ENCODE measurements at regions not wholly inside any gene's neighbourhood (a gene's known extent, or its start where the extent isn't known, plus 50 kb on each side); places are given as distances from the start of the nearest gene placed in this dataset.

GRCh38 chr14:106343626-106344025 is 817.2 kb downstream of the TMEM121 start:
- TF ChIP-seq CTCF (IDR thresholded peaks at IDR 0.05; ENCODE audit: insufficient read depth, low read depth, low read length) (no peak), EZH2 (IDR thresholded peaks at IDR 0.05; ENCODE audit: insufficient read depth, low read length) (no peak)
